Endodermal cell (in vitro differentiated cells): ENCODE measurements at regions not wholly inside any gene's neighbourhood (a gene's known extent, or its start where the extent isn't known, plus 50 kb on each side); places are given as distances from the start of the nearest gene placed in this dataset.

Experiments
- DNase-seq: peaks from one replicate; pipeline ENCODE4 v3.0.0-alpha.2; 2017
- H3K27ac ChIP-seq: 2 replicates; pipeline ENCODE4 v1.5.1; 2013; ENCODE audit warnings: mild to moderate bottlenecking, low read depth, low read length, moderate library complexity
- H3K27me3 ChIP-seq: 2 replicates; pipeline ENCODE4 v1.6.1; 2013; ENCODE audit warnings: mild to moderate bottlenecking, low read length, moderate library complexity; ENCODE audit not compliant: insufficient read depth, control insufficient read depth, poor library complexity, severe bottlenecking
- H3K36me3 ChIP-seq: 2 replicates; pipeline ENCODE4 v1.7.0; 2013; ENCODE audit warnings: mild to moderate bottlenecking, low read length, moderate library complexity; ENCODE audit not compliant: control insufficient read depth, insufficient read depth
- H3K4me1 ChIP-seq: one replicate; pipeline ENCODE4 v1.7.0; 2013; ENCODE audit warnings: low read length; ENCODE audit not compliant: control insufficient read depth, insufficient read depth
- H3K4me3 ChIP-seq: 2 replicates; pipeline ENCODE4 v1.5.1; 2013; ENCODE audit warnings: mild to moderate bottlenecking, low read length, moderate library complexity
- H3K9ac ChIP-seq: 2 replicates; pipeline ENCODE4 v1.6.1; 2013; ENCODE audit warnings: mild to moderate bottlenecking, low read length, moderate library complexity; ENCODE audit not compliant: poor library complexity, severe bottlenecking; ENCODE audit errors: extremely low read depth
- H3K9me3 ChIP-seq: 2 replicates; pipeline ENCODE4 v1.6.1; 2013; ENCODE audit warnings: mild to moderate bottlenecking, low read length, moderate library complexity; ENCODE audit not compliant: control insufficient read depth
- H3K27ac Mint-ChIP-seq: 2 replicates; pipeline ENCODE4 v1.8.0; 2020; ENCODE audit warnings: mixed read lengths
- H3K27me3 Mint-ChIP-seq: 2 replicates; pipeline ENCODE4 v1.8.0; 2021; ENCODE audit warnings: mild to moderate bottlenecking, mixed read lengths; ENCODE audit not compliant: insufficient read depth
- H3K36me3 Mint-ChIP-seq: 2 replicates; pipeline ENCODE4 v1.8.0; 2020; ENCODE audit warnings: low read depth, mixed read lengths
- H3K4me1 Mint-ChIP-seq: 2 replicates; pipeline ENCODE4 v1.8.0; 2020; ENCODE audit warnings: mixed read lengths
- H3K4me3 Mint-ChIP-seq: 2 replicates; pipeline ENCODE4 v1.8.0; 2020; ENCODE audit warnings: mild to moderate bottlenecking, moderate library complexity, mixed read lengths
- H3K9me3 Mint-ChIP-seq: 2 replicates; pipeline ENCODE4 v1.8.0; 2020; ENCODE audit warnings: mild to moderate bottlenecking, mixed read lengths
- CTCF ChIP-seq: fragments of 200-600 bp; sonication (generic); conservative IDR thresholded peaks from 2 replicates; pipeline ENCODE4 v1.5.0; 2021; ENCODE audit warnings: antibody characterized with exemption, mild to moderate bottlenecking
- WGBS, 2 experiments: methylation state at CpG; one replicate each; pipeline versions ENCODE4 v1.1.5 to v1.1.7; 2013; ENCODE audit warnings: missing lambda C conversion rate in 2 of 2, mixed read lengths in 1 of 2; ENCODE audit not compliant: insufficient coverage in 1 of 2, insufficient read length in 1 of 2; 5-methylcytosine and 5-hydroxymethylcytosine counted together

GRCh38 chr20:10758446-10758845 is 84.6 kb upstream of the JAG1 start:
- Mint-ChIP-seq H3K27me3 (peaks cover 17% of the 10 kb centered on the region), H3K36me3 (no peaks in the 10 kb centered on the region), H3K27ac (no peak overlapping the region), H3K9me3 (no peaks in the 10 kb centered on the region), H3K4me3 (no peak overlapping the region), H3K4me1 (no peaks in the 10 kb centered on the region)
- DNase-seq, result no peak
- Histone ChIP-seq H3K27ac (no peak overlapping the region), H3K27me3 (no peaks in the 10 kb centered on the region), H3K9me3 (no peaks in the 10 kb centered on the region), H3K4me3 (no peak overlapping the region), H3K9ac (no peak overlapping the region), H3K4me1 (no peaks in the 10 kb centered on the region), H3K36me3 (no peaks in the 10 kb centered on the region)
- TF ChIP-seq CTCF, result no peak
- WGBS, 2 experiments, result 85 to 90% methylated on average over 3 to 4 of the region's 4 CpGs

DNA sequence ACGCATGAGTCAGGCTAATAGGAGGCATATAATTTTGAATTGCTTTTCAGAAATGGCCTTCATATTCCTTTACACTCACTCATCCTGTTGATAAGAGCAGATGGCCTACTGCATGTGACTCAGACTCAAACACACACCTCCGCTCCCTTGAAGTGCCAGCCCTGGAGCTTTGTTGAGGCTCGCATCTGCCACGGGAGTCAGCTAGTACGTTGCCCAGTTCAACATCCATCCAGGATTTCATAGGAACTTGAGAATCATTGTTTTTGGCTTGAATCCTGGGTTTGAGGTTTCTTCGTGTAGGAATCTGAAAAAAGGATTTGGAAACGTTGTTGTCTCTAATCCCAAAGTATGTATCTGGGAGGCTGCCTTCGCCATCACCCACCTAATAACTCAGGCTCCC is 87.4 kb upstream of the JAG1 start:
- H3K27me3 Mint-ChIP-seq, result peaks cover 2% of the 10 kb centered on the region
- TF ChIP-seq CTCF, result no peak
- Histone ChIP-seq H3K4me1 (no peaks in the 10 kb centered on the region), H3K9ac (no peak overlapping the region), H3K36me3 (no peaks in the 10 kb centered on the region), H3K4me3 (no peak overlapping the region), H3K27ac (no peak overlapping the region), H3K9me3 (no peaks in the 10 kb centered on the region), H3K27me3 (no peaks in the 10 kb centered on the region)
- H3K36me3 Mint-ChIP-seq, result no peaks in the 10 kb centered on the region
- WGBS, 2 experiments, result 93 to 100% methylated on average over 6 to 8 of the region's 8 CpGs
- H3K9me3 Mint-ChIP-seq, result no peaks in the 10 kb centered on the region
- no peaks in the 10 kb centered on the region for H3K4me1 Mint-ChIP-seq
- no peak overlapping the region for H3K4me3 Mint-ChIP-seq
- no peak overlapping the region for H3K27ac Mint-ChIP-seq
- DNase-seq, result no peak

GRCh38 chr20:10761786-10762185 is 88.0 kb upstream of the JAG1 start:
- no peak overlapping the region for H3K9ac ChIP-seq
- no peaks in the 10 kb centered on the region for H3K36me3 Mint-ChIP-seq
- peaks cover 3% of the 10 kb centered on the region for H3K27me3 Mint-ChIP-seq
- DNase-seq, result no peak
- no peak overlapping the region for H3K27ac Mint-ChIP-seq
- no peak overlapping the region for H3K4me3 Mint-ChIP-seq
- no peaks in the 10 kb centered on the region for H3K36me3 ChIP-seq
- peaks cover 2% of the 10 kb centered on the region for H3K4me1 Mint-ChIP-seq
- H3K9me3 ChIP-seq, result no peaks in the 10 kb centered on the region
- no peak overlapping the region for H3K4me3 ChIP-seq
- H3K27me3 ChIP-seq, result no peaks in the 10 kb centered on the region
- no peak overlapping the region for H3K27ac ChIP-seq
- WGBS, 2 experiments, result 92 to 97% methylated on average over 7 to 8 of the region's 8 CpGs
- TF ChIP-seq CTCF, result no peak
- H3K4me1 ChIP-seq, result no peaks in the 10 kb centered on the region
- H3K9me3 Mint-ChIP-seq, result no peaks in the 10 kb centered on the region
